Cardiac muscle cell (in vitro differentiated cells and primary cell): ENCODE measurements at regions not wholly inside any gene's neighbourhood (a gene's known extent, or its start where the extent isn't known, plus 50 kb on each side); places are given as distances from the start of the nearest gene placed in this dataset.
A peak's percentile ranks its signal among the peaks of the same experiment; 100 is the strongest.

Experiments used
- DNase-seq, 2 donors: peaks; one replicate each; pipeline versions ENCODE4 v3.0.0 to v3.0.0-alpha.2; 2010 to 2017; ENCODE audit warnings: low read depth in 1 of 2, low spot score in 1 of 2
- H3K27ac ChIP-seq: fragments of 200-600 bp; sonication (generic); 2 replicates; pipeline ENCODE4 v1.5.1; 2016
- H3K27me3 ChIP-seq: fragments of 200-600 bp; sonication (generic); 2 replicates; pipeline ENCODE4 v1.6.0; 2016; ENCODE audit warnings: control low read depth
- H3K36me3 ChIP-seq: fragments of 200-600 bp; sonication (generic); 2 replicates; pipeline ENCODE4 v1.5.1; 2016; ENCODE audit warnings: control low read depth
- H3K4me1 ChIP-seq: fragments of 200-600 bp; sonication (generic); 2 replicates; pipeline ENCODE4 v1.8.1; 2017; ENCODE audit warnings: low read depth, mild to moderate bottlenecking, mixed run types
- H3K4me3 ChIP-seq: fragments of 200-600 bp; sonication (generic); 2 replicates; pipeline ENCODE4 v1.5.1; 2016; ENCODE audit warnings: mild to moderate bottlenecking
- H3K9me3 ChIP-seq: fragments of 200-600 bp; sonication (generic); 2 replicates; pipeline ENCODE4 v1.5.1; 2017; ENCODE audit warnings: low read depth, mild to moderate bottlenecking, control low read depth
- TF ChIP-seq, protein P1 (sequence below): IDR thresholded peaks from 2 replicates; pipeline ENCODE4 v1.5.1; 2012; ENCODE audit warnings: low read depth, mild to moderate bottlenecking, low read length

DNA sequence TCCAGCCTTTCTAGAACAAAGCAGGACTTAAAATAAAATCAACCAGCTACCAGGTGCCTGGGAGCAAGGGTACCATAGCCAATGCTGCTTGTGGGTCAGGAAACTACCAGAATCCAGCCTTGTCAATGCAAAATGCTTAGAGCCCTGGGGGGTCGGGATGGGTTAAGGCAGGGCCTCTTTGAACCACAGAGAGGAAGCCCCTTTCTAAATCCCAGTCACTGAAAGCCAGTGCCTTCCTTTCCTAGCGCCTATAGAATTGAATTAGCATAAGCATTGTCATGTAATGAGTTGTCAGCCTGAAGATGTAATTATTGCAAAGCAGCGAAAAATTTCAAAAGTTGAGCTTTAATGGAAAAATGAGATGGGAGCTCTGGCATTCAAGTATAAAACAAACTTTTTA, 176.6 kb upstream of the DAB1 start:
- DNase-seq = no peak
- H3K27me3 ChIP-seq = no peaks in the 10 kb centered on the region
- H3K9me3 ChIP-seq = no peaks in the 10 kb centered on the region
- H3K4me3 ChIP-seq = no peak overlapping the region
- TF ChIP-seq, protein P1, sequence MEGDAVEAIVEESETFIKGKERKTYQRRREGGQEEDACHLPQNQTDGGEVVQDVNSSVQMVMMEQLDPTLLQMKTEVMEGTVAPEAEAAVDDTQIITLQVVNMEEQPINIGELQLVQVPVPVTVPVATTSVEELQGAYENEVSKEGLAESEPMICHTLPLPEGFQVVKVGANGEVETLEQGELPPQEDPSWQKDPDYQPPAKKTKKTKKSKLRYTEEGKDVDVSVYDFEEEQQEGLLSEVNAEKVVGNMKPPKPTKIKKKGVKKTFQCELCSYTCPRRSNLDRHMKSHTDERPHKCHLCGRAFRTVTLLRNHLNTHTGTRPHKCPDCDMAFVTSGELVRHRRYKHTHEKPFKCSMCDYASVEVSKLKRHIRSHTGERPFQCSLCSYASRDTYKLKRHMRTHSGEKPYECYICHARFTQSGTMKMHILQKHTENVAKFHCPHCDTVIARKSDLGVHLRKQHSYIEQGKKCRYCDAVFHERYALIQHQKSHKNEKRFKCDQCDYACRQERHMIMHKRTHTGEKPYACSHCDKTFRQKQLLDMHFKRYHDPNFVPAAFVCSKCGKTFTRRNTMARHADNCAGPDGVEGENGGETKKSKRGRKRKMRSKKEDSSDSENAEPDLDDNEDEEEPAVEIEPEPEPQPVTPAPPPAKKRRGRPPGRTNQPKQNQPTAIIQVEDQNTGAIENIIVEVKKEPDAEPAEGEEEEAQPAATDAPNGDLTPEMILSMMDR = no peak
- H3K4me1 ChIP-seq = peaks cover 18% of the 10 kb centered on the region
- peak overlapping the region; percentile 84 for H3K27ac ChIP-seq
- H3K36me3 ChIP-seq = no peaks in the 10 kb centered on the region

DNA sequence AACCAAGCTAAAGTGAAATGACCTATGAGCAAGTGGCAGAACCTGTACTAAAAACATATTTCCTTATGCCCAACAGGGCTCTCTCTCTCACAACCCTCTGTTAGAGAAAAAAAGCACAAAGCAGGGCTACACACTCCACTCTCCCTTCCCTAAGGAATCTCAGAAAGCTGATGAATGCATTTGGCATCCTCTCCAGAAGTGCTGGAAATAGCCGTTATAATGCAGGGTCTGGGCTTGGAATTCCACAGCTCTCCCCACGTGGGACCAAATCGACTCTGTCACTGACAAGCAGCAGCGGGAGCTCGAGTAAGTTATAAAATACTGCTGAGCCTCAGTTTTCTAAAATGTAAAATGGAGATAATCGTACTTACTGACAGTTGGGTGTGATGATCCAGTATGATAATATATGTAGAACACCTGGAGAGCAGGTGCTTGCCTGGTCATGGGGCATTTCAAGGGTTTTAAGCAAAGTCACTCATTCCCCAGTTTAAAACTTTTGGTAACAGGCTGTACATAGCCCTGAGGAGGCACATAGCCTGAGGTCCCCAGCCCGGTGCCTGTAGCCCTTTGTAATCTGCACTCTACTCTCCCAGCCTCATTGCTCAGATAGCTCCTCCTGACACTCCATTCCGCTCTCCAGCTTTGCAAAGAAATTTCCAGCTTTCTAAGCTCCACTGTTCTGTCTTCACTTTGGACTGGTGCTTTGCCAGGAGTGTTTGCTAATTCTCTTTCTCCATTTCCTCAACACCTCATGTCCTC, 175.6 kb upstream of the DAB1 start:
- H3K27ac ChIP-seq = peak overlapping the region; percentile 84
- no peak overlapping the region for H3K4me3 ChIP-seq
- peak; percentile 23 to 85 for DNase-seq
- TF ChIP-seq, protein P1 = no peak
- H3K36me3 ChIP-seq = no peaks in the 10 kb centered on the region
- H3K9me3 ChIP-seq = no peaks in the 10 kb centered on the region
- H3K27me3 ChIP-seq = no peaks in the 10 kb centered on the region
- peaks cover 18% of the 10 kb centered on the region for H3K4me1 ChIP-seq

DNA sequence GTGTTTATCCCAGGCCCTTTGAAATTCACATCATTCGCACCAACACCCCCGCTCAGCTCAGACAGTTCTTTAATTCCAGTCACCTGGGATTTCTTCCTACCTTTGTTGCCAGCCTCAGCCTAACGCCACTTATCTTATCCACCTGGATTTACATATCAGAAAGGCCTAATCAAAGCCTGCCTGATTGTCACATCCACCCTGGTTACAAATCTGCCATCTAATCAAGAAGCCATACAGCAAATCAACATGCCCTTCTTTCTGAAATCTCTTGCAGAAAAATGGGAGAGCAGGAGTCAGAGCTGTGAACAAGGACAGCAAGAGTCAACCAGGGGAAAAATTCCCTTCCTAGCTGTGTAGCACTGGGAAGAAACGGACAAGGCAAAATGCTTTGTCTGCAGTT, 173.2 kb upstream of the DAB1 start:
- H3K4me3 ChIP-seq = no peak overlapping the region
- peak overlapping the region; percentile 22 for H3K27ac ChIP-seq
- TF ChIP-seq, protein P1 = no peak
- peaks cover 20% of the 10 kb centered on the region for H3K4me1 ChIP-seq
- H3K27me3 ChIP-seq = no peaks in the 10 kb centered on the region
- DNase-seq = no peak
- no peaks in the 10 kb centered on the region for H3K36me3 ChIP-seq
- no peaks in the 10 kb centered on the region for H3K9me3 ChIP-seq

DNA sequence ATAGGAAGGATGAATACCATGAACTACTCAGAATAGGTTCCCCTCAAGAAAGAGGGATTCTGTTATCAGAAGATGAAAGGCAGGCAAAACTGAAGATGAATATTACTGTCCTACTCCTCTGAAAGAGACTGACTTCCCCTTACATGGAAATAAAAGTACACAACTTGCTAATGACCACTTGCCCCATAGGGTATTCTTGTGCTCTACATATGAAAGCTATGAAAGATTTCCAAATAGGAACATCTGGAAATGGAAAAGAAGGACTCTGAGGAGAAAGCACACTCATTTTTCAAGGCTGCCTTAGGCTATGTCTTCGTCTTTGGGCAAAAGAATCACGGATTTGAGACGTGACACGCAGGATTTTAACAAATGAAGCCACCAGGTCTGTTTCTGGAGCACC, 170.1 kb upstream of the DAB1 start:
- Histone ChIP-seq H3K4me1 (peaks cover 18% of the 10 kb centered on the region), H3K27ac (no peak overlapping the region), H3K36me3 (no peaks in the 10 kb centered on the region), H3K27me3 (no peaks in the 10 kb centered on the region), H3K9me3 (no peaks in the 10 kb centered on the region), H3K4me3 (no peak overlapping the region)
- TF ChIP-seq, protein P1 = no peak
- DNase-seq = no peak

DNA sequence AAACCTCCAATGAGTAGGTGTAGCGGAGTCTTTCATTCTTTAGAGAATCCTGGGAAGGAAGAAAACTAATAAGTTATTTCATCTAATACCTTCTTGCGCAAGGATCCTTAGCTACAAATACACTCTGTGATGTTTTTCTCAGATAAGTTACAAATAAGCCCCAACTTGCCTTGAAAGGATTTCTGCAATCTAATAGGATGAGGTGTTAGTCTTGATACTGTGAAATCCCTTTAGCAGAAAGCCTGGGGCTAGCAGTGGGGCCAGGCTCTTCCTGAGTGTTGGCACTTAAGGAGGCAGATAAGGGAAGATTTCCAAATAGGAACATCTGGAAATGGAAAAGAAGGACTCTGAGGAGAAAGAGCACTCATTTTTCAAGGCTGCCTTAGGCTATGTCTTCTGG, 168.0 kb upstream of the DAB1 start:
- H3K27me3 ChIP-seq = no peaks in the 10 kb centered on the region
- TF ChIP-seq, protein P1 = no peak
- no peaks in the 10 kb centered on the region for H3K9me3 ChIP-seq
- H3K36me3 ChIP-seq = no peaks in the 10 kb centered on the region
- H3K4me3 ChIP-seq = no peak overlapping the region
- DNase-seq = no peak
- peaks cover 5% of the 10 kb centered on the region for H3K4me1 ChIP-seq
- H3K27ac ChIP-seq = peak overlapping the region; percentile 55
